HAP-1 (cell line): ENCODE measurements at regions not wholly inside any gene's neighbourhood (a gene's known extent, or its start where the extent isn't known, plus 50 kb on each side); places are given as distances from the start of the nearest gene placed in this dataset.
"Not testable (repeated sequence)": the region's sequence is repeated elsewhere in the genome, so short reads cannot be mapped to it uniquely, and the experiment has no call there.

Experiments used
- DNase-seq, 2 experiments: peaks; one replicate each; pipeline ENCODE4 v3.0.0-alpha.2; 2016 to 2020; ENCODE audit warnings: low spot score in 2 of 2
- H3K27me3 ChIP-seq: fragments of 250-450 bp; sonication (Bioruptor Pico); 2 replicates; pipeline ENCODE4 v1.5.1; 2020; ENCODE audit warnings: low read depth, mild to moderate bottlenecking, moderate library complexity
- H3K36me3 ChIP-seq: fragments of 250-450 bp; sonication (Bioruptor Pico); replicated peaks from 2 replicates; pipeline ENCODE4 v1.5.1; 2020; ENCODE audit warnings: mild to moderate bottlenecking
- H3K4me1 ChIP-seq: fragments of 250-450 bp; sonication (Bioruptor Pico); 2 replicates; pipeline ENCODE4 v1.5.1; 2020; ENCODE audit warnings: mild to moderate bottlenecking
- H3K4me3 ChIP-seq: fragments of 250-450 bp; sonication (Bioruptor Pico); 2 replicates; pipeline ENCODE4 v1.5.1; 2020; ENCODE audit warnings: mild to moderate bottlenecking, moderate library complexity
- H3K9me3 ChIP-seq: fragments of 250-450 bp; sonication (Bioruptor Pico); 2 replicates; pipeline ENCODE4 v1.5.1; 2020; ENCODE audit warnings: mild to moderate bottlenecking, moderate library complexity
- in situ Hi-C: fragments of 300-500 bp; cut with MboI; formaldehyde crosslinking; loops from 3 replicates; pipeline ENCODE4 v1.14.3; 2020; ENCODE audit warnings: low sequenced_read_pairs, inconsistent platforms, mixed read lengths

DNA sequence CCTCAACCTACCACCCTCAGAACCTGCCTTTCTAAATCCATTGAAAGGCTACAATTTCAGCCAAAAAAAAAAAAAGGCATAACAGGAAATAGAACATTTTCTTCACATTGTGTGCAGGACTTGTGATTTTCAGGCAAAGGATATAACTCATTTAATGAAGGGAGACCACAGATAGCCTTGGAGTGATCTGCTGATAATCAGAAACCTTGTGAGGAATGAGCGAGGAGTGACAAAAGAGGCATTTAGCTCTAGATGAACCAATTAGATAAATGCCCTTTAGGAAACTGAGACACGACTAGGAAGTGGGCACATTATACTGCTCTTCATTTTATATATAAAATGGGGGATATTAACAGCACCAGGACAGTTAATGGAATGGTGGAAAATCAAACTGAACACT, 216.5 kb upstream of the GRIA4 start:
- in situ Hi-C loops, result no loop called here
- H3K4me3 ChIP-seq, result no peak overlapping the region
- H3K4me1 ChIP-seq, result no peaks in the 10 kb centered on the region
- no peaks in the 10 kb centered on the region for H3K27me3 ChIP-seq
- no peak for DNase-seq
- H3K9me3 ChIP-seq, result no peaks in the 10 kb centered on the region
- no peaks in the 10 kb centered on the region for H3K36me3 ChIP-seq

DNA sequence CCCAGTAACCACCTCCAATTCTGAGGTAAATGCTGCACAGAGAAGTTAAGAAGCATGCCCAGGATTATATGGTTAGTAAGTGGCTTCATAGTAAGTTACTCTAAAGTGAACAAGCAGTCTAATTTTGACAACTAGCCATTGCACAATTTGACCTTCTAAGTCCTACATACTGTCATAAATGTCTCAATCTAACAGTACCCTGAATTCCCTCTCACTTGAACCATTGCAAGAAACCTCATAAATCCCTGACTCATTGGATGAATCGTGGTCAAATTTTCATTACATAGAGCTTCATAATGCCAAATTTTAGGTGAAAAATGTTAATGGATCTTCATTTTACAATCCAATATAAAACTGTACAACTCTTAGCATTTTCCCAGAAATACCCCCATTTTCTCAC, 217.3 kb upstream of the GRIA4 start:
- in situ Hi-C loops, result no loop called here
- H3K27me3 ChIP-seq, result no peaks in the 10 kb centered on the region
- H3K9me3 ChIP-seq, result no peaks in the 10 kb centered on the region
- DNase-seq, result no peak
- no peaks in the 10 kb centered on the region for H3K4me1 ChIP-seq
- no peaks in the 10 kb centered on the region for H3K36me3 ChIP-seq
- no peak overlapping the region for H3K4me3 ChIP-seq

DNA sequence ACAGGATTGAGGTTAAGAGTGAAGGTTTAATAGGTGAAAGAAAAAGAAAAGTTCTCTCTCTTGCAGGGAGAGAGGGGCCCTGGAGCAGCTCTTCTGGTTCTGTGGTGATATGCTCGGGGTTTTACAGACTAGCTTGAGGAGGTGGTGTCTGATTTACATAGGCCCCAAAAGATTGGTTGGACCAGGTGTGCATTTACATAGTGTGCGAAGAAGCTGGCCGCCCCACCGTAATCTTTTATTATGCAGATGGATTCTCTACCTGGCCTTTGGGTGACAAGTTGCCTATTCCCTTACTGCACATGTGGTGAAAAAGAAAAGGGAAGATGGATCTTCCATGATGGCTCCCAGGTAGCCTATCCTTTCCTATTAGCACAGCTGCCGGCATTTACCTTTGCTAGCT, 219.9 kb upstream of the GRIA4 start:
- in situ Hi-C loops, result no loop called here
- H3K9me3 ChIP-seq, result no peaks in the 10 kb centered on the region
- H3K4me1 ChIP-seq, result no peaks in the 10 kb centered on the region
- DNase-seq, result no peak
- H3K36me3 ChIP-seq, result no peaks in the 10 kb centered on the region
- no peak overlapping the region for H3K4me3 ChIP-seq
- H3K27me3 ChIP-seq, result no peaks in the 10 kb centered on the region

- Histone ChIP-seq H3K4me1 (no peaks in the 10 kb centered on the region), H3K4me3 (no peak overlapping the region), H3K36me3 (no peaks in the 10 kb centered on the region), H3K27me3 (no peaks in the 10 kb centered on the region), H3K9me3 (no peaks in the 10 kb centered on the region)
- DNase-seq, result no peak
- in situ Hi-C loops, result no loop called here
These were observed 221.9 kb upstream of the GRIA4 start for GRCh38 chr11:105388006-105388405.

DNA sequence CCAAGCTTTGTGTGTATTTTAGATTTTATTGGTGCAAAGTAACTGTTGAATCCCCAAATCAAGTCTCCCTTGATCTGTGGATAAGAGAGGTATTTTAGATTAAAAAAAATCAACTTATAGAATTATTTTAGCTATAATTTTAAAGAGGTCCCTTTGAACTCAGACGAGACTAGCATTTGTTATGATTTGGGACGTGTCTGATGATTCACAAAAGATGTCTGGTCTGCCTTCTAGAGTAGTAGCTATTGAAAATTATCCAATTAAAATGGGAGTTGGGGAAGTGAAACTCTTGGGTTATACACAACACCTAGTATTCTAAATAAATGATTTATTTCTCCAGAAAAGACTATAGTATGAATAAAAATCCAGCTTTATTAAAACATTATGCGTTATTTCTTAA, 227.9 kb upstream of the GRIA4 start:
- Histone ChIP-seq H3K36me3 (no peaks in the 10 kb centered on the region), H3K27me3 (no peaks in the 10 kb centered on the region), H3K4me1 (no peaks in the 10 kb centered on the region), H3K9me3 (no peaks in the 10 kb centered on the region), H3K4me3 (no peak overlapping the region)
- no peak for DNase-seq
- in situ Hi-C loops, result no loop called here

DNA sequence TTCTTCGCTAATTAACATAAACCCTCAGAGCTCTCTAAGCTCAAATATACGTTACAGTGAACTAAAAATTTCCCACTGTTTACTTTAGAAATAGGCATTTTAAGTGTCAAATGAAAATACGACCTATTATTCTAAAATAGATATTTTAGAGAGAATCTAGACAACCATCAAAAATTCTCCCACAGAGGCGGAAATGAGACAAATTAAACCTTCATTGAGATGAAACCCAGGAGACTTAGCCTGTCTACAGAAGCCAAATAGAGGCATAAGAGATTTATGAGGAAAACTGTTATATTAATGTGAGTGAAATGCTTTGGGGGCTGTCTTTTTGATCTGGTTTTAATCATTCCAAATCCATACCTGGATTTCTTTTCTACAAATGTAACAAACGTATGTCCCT, 232.0 kb upstream of the GRIA4 start:
- Histone ChIP-seq H3K27me3 (no peaks in the 10 kb centered on the region), H3K4me1 (no peaks in the 10 kb centered on the region), H3K9me3 (no peaks in the 10 kb centered on the region), H3K36me3 (no peaks in the 10 kb centered on the region), H3K4me3 (no peak overlapping the region)
- no peak for DNase-seq
- in situ Hi-C loops, result no loop called here

DNA sequence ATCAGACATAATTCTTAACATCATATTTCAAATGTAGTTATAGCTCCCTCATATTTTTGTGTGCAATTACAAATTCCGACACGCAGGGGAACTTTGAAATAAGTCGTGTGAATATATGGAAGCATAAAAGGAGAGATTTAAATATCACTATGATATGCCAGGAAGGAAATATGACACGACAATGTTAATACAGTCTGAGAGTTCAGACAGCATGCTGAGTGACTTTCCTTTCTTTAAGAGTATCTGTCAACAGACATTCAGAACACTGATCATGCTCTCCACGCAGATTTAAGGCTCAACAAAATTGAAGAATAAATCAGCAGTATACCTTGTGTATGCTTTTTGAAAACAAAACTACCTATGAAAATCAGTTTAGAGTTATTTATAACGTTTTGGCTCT, 232.6 kb upstream of the CARD18 start:
- Histone ChIP-seq H3K36me3 (no peaks in the 10 kb centered on the region), H3K27me3 (no peaks in the 10 kb centered on the region)

GRCh38 chr11:105371311-105371710, 231.7 kb upstream of the CARD18 start:
- H3K4me3 ChIP-seq, result no peak overlapping the region
- no peak for DNase-seq
- H3K36me3 ChIP-seq, result no peaks in the 10 kb centered on the region
- no peaks in the 10 kb centered on the region for H3K4me1 ChIP-seq
- H3K27me3 ChIP-seq, result no peaks in the 10 kb centered on the region
- H3K9me3 ChIP-seq, result no peaks in the 10 kb centered on the region
- in situ Hi-C loops, result no loop called here

More for the DNA sequence above, 232.6 kb upstream of the CARD18 start:
- Histone ChIP-seq H3K4me1 (no peaks in the 10 kb centered on the region), H3K4me3 (no peak overlapping the region), H3K9me3 (no peaks in the 10 kb centered on the region)
- in situ Hi-C loops, result no loop called here
- no peak for DNase-seq

DNA sequence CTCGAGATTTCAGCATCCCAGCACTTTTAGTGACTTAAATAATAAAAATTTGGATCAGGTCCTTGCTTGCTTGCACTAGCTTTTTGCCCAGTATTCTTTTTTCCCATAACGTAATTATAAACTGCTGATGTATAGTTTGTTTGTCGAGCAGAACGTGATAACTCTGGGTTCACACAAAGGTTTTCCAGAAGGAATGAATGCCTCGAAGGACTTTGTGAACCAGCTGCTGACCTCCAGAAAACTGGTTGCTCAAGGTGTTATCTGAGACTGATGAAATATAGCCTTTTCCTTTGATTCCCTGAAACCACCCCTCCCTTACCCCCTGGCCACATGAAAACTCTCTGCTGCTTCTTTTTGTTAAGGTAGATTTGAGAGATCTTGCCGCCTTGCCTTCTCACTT, 229.1 kb upstream of the CARD18 start:
- in situ Hi-C loops, result no loop called here
- Histone ChIP-seq H3K36me3 (no peaks in the 10 kb centered on the region), H3K27me3 (no peaks in the 10 kb centered on the region), H3K9me3 (no peaks in the 10 kb centered on the region), H3K4me3 (no peak overlapping the region), H3K4me1 (no peaks in the 10 kb centered on the region)
- no peak for DNase-seq

DNA sequence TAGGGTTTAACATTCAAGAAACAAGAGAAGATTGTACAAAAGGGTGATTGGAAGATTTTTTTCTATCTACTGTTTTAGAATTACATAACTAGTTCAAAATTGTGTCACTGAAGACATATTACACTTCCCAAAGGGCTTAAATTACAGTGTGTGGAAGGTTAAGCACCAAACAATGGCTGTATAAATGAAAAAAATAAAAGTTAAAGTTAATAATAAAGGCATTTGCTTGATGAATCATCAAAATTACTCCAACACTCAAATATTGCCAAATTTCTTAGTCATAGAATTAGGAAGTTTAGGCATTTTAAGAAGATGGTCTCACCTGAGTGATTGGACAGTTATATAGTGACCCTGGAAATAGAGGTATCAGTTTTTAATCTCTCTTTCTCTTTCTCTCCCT, 227.6 kb upstream of the CARD18 start:
- DNase-seq, result no peak
- Histone ChIP-seq H3K27me3 (no peaks in the 10 kb centered on the region), H3K36me3 (no peaks in the 10 kb centered on the region), H3K4me3 (no peak overlapping the region), H3K4me1 (no peaks in the 10 kb centered on the region), H3K9me3 (no peaks in the 10 kb centered on the region)
- in situ Hi-C loops, result no loop called here

DNA sequence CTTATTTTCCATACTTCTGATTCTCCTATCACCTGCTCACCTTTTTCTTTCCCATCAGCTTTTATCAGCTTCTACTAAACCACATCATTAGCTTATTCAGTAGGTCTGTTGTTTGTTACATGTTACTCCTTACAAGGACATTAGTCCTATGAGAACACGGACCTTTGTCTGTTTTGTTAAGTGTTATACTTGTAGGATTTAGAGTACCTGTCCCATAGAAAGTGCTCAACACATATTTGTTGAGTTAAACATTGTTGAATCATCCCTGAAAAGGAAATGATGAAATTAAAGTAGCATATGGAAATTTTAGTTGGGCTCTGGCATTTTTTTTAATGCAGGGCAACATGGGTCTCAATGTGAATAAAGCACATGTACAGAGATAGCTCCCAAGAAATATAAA, 222.1 kb upstream of the CARD18 start:
- DNase-seq, result no peak
- Histone ChIP-seq H3K4me1 (no peaks in the 10 kb centered on the region), H3K4me3 (no peak overlapping the region), H3K36me3 (no peaks in the 10 kb centered on the region), H3K27me3 (no peaks in the 10 kb centered on the region), H3K9me3 (no peaks in the 10 kb centered on the region)
- in situ Hi-C loops, result no loop called here

DNA sequence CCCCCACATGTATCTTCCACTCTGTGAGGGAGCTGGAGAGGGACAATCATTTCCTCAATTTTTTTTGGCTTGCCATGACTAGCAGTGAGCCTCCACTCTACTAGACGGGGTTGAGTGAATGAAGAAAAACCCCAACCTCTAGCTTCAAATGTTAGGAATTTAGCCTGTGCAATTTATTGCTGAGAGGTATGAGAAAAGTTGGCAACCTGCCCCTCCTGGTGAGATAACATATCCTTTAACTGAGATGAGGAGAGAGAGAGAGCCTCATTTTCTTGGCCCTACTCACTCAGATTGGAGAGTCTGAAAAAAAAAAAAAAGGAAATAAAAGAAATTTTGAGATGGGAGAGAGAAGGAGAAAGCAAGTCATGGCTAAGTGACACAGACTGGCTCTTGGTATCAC, 218.2 kb upstream of the CARD18 start:
- Histone ChIP-seq H3K9me3 (no peaks in the 10 kb centered on the region), H3K4me3 (no peak overlapping the region), H3K27me3 (no peaks in the 10 kb centered on the region), H3K36me3 (no peaks in the 10 kb centered on the region), H3K4me1 (no peaks in the 10 kb centered on the region)
- in situ Hi-C loops, result no loop called here
- DNase-seq, result no peak

DNA sequence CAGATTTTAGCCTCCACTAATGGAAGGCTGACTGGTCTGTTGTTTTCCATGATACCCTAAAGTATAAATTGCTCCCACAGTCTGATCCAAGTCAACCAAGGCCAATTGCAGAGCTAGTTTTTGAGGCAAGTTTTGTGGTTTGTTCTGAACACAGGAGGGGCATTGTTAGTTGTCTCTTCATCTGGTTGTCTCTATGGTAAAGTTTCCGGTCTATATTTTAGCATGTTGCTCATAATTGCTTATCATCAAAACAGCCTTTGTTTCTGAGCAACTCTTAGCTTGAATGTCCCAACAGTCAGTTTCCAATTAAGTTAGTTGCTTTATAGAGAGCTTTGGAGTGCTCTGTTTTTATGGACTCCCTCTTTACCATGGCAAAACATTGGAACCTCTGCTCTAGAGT, 217.6 kb upstream of the CARD18 start:
- in situ Hi-C loops, result no loop called here
- no peaks in the 10 kb centered on the region for H3K4me1 ChIP-seq
- no peaks in the 10 kb centered on the region for H3K9me3 ChIP-seq

GRCh38 chr11:105349867-105350266, 210.3 kb upstream of the CARD18 start:
- H3K27me3 ChIP-seq, H3K4me1 ChIP-seq, H3K4me3 ChIP-seq, H3K36me3 ChIP-seq, in situ Hi-C loops, H3K9me3 ChIP-seq, DNase-seq: not testable (repeated sequence)

More for the DNA sequence above, 217.6 kb upstream of the CARD18 start:
- H3K36me3 ChIP-seq, result no peaks in the 10 kb centered on the region
- H3K4me3 ChIP-seq, result no peak overlapping the region
- no peak for DNase-seq
- no peaks in the 10 kb centered on the region for H3K27me3 ChIP-seq

- no peaks in the 10 kb centered on the region for H3K9me3 ChIP-seq
- DNase-seq, result no peak
- H3K4me1 ChIP-seq, result no peaks in the 10 kb centered on the region
- in situ Hi-C loops, result no loop called here
- no peaks in the 10 kb centered on the region for H3K36me3 ChIP-seq
- H3K4me3 ChIP-seq, result no peak overlapping the region
- H3K27me3 ChIP-seq, result no peaks in the 10 kb centered on the region
These were observed 205.4 kb upstream of the CARD18 start for GRCh38 chr11:105344938-105345337.
